Colonic mucosa (tissue), 4 donors: ENCODE measurements at regions not wholly inside any gene's neighbourhood (a gene's known extent, or its start where the extent isn't known, plus 50 kb on each side); places are given as distances from the start of the nearest gene placed in this dataset.

ENCODE experiments used
- DNase-seq: peaks from one replicate; pipeline ENCODE4 v3.0.0-alpha.2; 2020
- H3K27ac ChIP-seq: fragments of 200-600 bp; one replicate; pipeline ENCODE4 v1.8.0; 2021
- H3K27me3 ChIP-seq: fragments of 200-600 bp; one replicate; pipeline ENCODE4 v1.8.0; 2021
- H3K36me3 ChIP-seq: fragments of 200-600 bp; one replicate; pipeline ENCODE4 v1.8.0; 2021
- H3K4me1 ChIP-seq: fragments of 200-600 bp; one replicate; pipeline ENCODE4 v1.8.0; 2021; ENCODE audit warnings: mild to moderate bottlenecking
- H3K4me3 ChIP-seq: fragments of 200-600 bp; one replicate; pipeline ENCODE4 v1.8.0; 2021
- H3K9ac ChIP-seq, 2 donors: one replicate each; pipeline ENCODE4 v1.7.0; 2013; ENCODE audit warnings: control low read depth in 2 of 2, low read depth in 2 of 2, low read length in 2 of 2
- H3K9me3 ChIP-seq: fragments of 200-600 bp; one replicate; pipeline ENCODE4 v1.8.0; 2021
- intact Hi-C: fragments of 100-400 bp; cut with DNase I; formaldehyde crosslinking; loops from one replicate; pipeline ENCODE4 v1.14.1; 2022
- TF ChIP-seq, protein P1 (sequence below): fragments of 200-600 bp; IDR thresholded peaks from one replicate; pipeline ENCODE4 v1.8.0; 2022; ENCODE audit warnings: antibody characterized with exemption, mild to moderate bottlenecking
- donor health status: healthy.
- donor health status: DM: no; HTN: no; CAD: no.
- donor health status: DM: no; HTN: no; CAD: no.

- H3K4me3 ChIP-seq, result no peak overlapping the region
- no peak for DNase-seq
- no peaks in the 10 kb centered on the region for H3K27me3 ChIP-seq
- no peaks in the 10 kb centered on the region for H3K4me1 ChIP-seq
- H3K9me3 ChIP-seq, result no peaks in the 10 kb centered on the region
- no peak overlapping the region for H3K27ac ChIP-seq
- no peak overlapping the region for H3K9ac ChIP-seq
- TF ChIP-seq, protein P1, sequence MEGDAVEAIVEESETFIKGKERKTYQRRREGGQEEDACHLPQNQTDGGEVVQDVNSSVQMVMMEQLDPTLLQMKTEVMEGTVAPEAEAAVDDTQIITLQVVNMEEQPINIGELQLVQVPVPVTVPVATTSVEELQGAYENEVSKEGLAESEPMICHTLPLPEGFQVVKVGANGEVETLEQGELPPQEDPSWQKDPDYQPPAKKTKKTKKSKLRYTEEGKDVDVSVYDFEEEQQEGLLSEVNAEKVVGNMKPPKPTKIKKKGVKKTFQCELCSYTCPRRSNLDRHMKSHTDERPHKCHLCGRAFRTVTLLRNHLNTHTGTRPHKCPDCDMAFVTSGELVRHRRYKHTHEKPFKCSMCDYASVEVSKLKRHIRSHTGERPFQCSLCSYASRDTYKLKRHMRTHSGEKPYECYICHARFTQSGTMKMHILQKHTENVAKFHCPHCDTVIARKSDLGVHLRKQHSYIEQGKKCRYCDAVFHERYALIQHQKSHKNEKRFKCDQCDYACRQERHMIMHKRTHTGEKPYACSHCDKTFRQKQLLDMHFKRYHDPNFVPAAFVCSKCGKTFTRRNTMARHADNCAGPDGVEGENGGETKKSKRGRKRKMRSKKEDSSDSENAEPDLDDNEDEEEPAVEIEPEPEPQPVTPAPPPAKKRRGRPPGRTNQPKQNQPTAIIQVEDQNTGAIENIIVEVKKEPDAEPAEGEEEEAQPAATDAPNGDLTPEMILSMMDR, result no peak
- intact Hi-C loops, result no loop called here
- H3K36me3 ChIP-seq, result no peaks in the 10 kb centered on the region
These were observed 1253.8 kb downstream of the C4orf33 start for GRCh38 chr4:130349745-130350144.

DNA sequence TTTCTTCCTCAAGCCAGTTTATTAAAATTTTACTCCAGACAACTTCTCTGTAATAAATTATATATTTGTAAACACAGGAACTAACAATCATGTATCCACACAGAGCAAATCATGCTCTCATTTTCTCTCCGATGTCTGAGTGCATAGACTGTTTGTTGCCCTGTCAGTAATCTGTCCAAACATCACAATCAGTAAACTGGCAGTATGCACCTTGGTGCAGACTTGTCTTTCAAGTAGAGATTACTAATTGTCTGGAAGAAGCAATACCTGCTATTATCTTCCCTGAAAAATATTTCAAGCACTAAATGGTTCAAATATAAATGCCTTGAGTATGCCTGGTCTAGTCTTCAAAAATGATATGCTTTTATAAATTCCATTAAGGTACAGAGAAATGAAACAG, 1260.9 kb downstream of the C4orf33 start:
- no peak overlapping the region for H3K27ac ChIP-seq
- TF ChIP-seq, protein P1, result no peak
- H3K4me1 ChIP-seq, result no peaks in the 10 kb centered on the region
- no peak for DNase-seq
- H3K36me3 ChIP-seq, result no peaks in the 10 kb centered on the region
- no peaks in the 10 kb centered on the region for H3K27me3 ChIP-seq
- H3K9me3 ChIP-seq, result no peaks in the 10 kb centered on the region
- H3K9ac ChIP-seq, result no peak overlapping the region
- intact Hi-C loops, result no loop called here
- H3K4me3 ChIP-seq, result no peak overlapping the region

GRCh38 chr4:130359542-130359941, 1263.6 kb downstream of the C4orf33 start:
- intact Hi-C loops, result no loop called here
- TF ChIP-seq, protein P1, result no peak
- Histone ChIP-seq H3K4me1 (no peaks in the 10 kb centered on the region), H3K36me3 (no peaks in the 10 kb centered on the region), H3K4me3 (no peak overlapping the region), H3K27me3 (no peaks in the 10 kb centered on the region), H3K9me3 (no peaks in the 10 kb centered on the region), H3K9ac (no peak overlapping the region), H3K27ac (no peak overlapping the region)
- DNase-seq, result no peak

DNA sequence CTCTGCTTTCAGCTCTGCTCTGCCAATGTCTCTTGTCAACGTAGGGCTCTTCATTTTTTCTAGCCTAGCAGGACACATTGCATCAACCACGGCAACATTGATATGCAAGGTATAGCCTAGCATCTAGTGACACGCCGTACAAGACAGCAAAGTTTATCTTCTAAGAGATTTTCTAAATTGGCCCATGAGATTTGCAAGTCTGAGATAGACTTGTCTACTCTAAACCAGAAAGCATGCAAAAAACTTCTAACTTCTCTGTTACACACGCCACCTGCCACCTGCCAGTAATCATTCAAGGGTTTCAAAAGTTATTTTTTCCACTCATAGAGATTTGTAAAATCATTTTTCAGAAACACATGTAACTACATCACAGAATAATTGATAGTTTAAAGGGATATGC, 1265.7 kb downstream of the C4orf33 start:
- intact Hi-C loops, result no loop called here
- Histone ChIP-seq H3K4me1 (no peaks in the 10 kb centered on the region), H3K9me3 (no peaks in the 10 kb centered on the region), H3K27me3 (no peaks in the 10 kb centered on the region), H3K9ac (no peak overlapping the region), H3K27ac (no peak overlapping the region), H3K36me3 (no peaks in the 10 kb centered on the region), H3K4me3 (no peak overlapping the region)
- no peak for DNase-seq
- TF ChIP-seq, protein P1, result no peak

DNA sequence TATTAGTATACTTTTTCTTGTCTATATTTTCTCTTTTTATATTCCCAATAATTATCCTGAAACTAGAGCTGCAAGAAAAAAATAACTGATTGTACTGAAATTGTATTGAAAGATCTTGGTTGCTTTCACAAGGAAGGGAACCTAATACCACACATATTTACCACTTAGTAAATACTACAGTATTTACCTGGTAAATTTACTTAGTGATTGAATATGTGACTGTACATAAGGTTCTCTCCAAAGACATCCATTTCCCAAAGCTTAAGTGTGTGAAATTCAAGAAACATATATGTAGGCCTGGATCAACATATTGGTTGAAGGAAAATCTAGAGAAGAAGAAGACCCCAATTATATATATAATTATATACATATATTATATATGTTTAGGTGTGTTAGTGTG, 1272.7 kb downstream of the C4orf33 start:
- Histone ChIP-seq H3K27me3 (no peaks in the 10 kb centered on the region), H3K27ac (no peak overlapping the region), H3K9ac (no peak overlapping the region), H3K9me3 (no peaks in the 10 kb centered on the region), H3K36me3 (no peaks in the 10 kb centered on the region), H3K4me3 (no peak overlapping the region), H3K4me1 (no peaks in the 10 kb centered on the region)
- intact Hi-C loops, result no loop called here
- TF ChIP-seq, protein P1, result no peak
- no peak for DNase-seq

DNA sequence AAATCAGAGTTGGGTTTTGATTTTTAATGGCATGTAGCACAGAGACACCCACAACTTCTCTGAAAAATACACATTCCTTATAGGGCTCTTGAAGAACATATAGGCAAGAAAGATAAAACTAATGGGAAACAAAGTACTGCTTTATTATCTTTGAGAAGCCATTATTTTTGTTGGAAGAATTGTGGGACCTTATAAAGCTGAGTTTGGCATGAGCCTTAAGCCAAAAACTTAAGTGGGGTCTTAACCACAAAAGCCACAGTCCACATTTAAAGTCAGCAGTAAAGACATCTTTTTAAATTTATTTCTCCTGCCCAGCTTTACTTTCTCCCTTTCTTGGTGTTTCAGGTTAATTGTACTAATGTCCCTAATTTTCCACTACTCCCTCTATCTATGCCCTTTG, 1297.3 kb downstream of the C4orf33 start:
- DNase-seq, result no peak
- intact Hi-C loops, result no loop called here
- Histone ChIP-seq H3K27ac (no peak overlapping the region), H3K4me3 (no peak overlapping the region), H3K9me3 (no peaks in the 10 kb centered on the region), H3K4me1 (no peaks in the 10 kb centered on the region), H3K36me3 (no peaks in the 10 kb centered on the region), H3K27me3 (no peaks in the 10 kb centered on the region), H3K9ac (no peak overlapping the region)
- TF ChIP-seq, protein P1, result no peak
